ENCODE measurements at regions not wholly inside any gene's neighbourhood (a gene's known extent, or its start where the extent isn't known, plus 50 kb on each side); places are given as distances from the start of the nearest gene placed in this dataset.

GRCh38 chr13:22690756-22691155 is 490.0 kb upstream of the SGCG start:
- CTCF ChIA-PET (ENCODE audit: partially characterized antibody): no interaction called here
- Histone ChIP-seq H3K9me3 (ENCODE audit: control insufficient read depth in 1 of 2, low read length in 2 of 2) (no peaks in the 10 kb centered on the region), H3K4me1 (ENCODE audit: insufficient read depth, low read length) (no peaks in the 10 kb centered on the region), H3K27me3 (ENCODE audit: insufficient read depth, low read length) (no peaks in the 10 kb centered on the region), H3K4me3 (ENCODE audit: low read length in 2 of 2) (no peak overlapping the region), H3K36me3 (ENCODE audit: insufficient read depth, low read length) (no peaks in the 10 kb centered on the region), H3K27ac (ENCODE audit: low read depth, low read length) (no peak overlapping the region)
- no peak overlapping the region for H3K27ac Mint-ChIP-seq
- peaks cover 3 to 23% (median 14%) of the 10 kb centered on the region in 8 donors for H3K9me3 Mint-ChIP-seq
- H3K4me3 Mint-ChIP-seq: no peak overlapping the region
- POLR2A ChIA-PET (ENCODE audit: partially characterized antibody): no interaction called here
- no peak for DNase-seq
- H3K4me1 Mint-ChIP-seq: no peaks in the 10 kb centered on the region
- intact Hi-C loops (cut with micrococcal nuclease): no loop called here
- no peaks in the 10 kb centered on the region for H3K27me3 Mint-ChIP-seq
- H3K36me3 Mint-ChIP-seq: no peaks in the 10 kb centered on the region

DNA sequence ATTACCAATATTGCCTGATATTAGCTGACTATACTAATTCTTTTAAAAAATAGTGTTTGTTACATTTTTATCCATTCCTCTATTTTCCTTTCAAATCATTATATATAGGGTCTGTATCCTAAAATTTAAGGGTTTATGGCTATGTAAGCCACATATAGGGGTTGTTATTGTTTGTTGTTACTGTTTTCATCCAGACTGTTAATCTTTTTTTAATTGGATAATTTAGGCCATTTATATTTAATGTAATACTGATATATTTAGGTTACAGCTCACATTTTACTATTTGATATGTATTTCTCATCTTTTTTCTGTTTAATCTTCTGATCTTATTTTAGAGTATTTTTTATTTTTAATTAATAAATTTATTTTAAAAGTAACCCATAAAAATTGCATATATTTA is 487.1 kb upstream of the SGCG start:
- Histone ChIP-seq H3K27ac (ENCODE audit: low read depth, low read length) (no peak overlapping the region), H3K27me3 (ENCODE audit: insufficient read depth, low read length) (no peaks in the 10 kb centered on the region), H3K36me3 (ENCODE audit: insufficient read depth, low read length) (no peaks in the 10 kb centered on the region), H3K4me1 (ENCODE audit: insufficient read depth, low read length) (no peaks in the 10 kb centered on the region), H3K9me3 (ENCODE audit: control insufficient read depth in 1 of 2, low read length in 2 of 2) (no peaks in the 10 kb centered on the region), H3K4me3 (ENCODE audit: low read length in 2 of 2) (no peak overlapping the region)
- POLR2A ChIA-PET (ENCODE audit: partially characterized antibody): no interaction called here
- intact Hi-C loops (cut with micrococcal nuclease): no loop called here
- CTCF ChIA-PET (ENCODE audit: partially characterized antibody): no interaction called here
- Mint-ChIP-seq H3K36me3 (no peaks in the 10 kb centered on the region), H3K27me3 (peaks cover 0 to 1% of the 10 kb centered on the region in 2 donors), H3K4me3 (no peak overlapping the region), H3K4me1 (no peaks in the 10 kb centered on the region), H3K9me3 (peaks cover 3 to 23% (median 14%) of the 10 kb centered on the region in 8 donors), H3K27ac (no peak overlapping the region)
- DNase-seq: no peak

GRCh38 chr13:22696433-22696832 is 484.3 kb upstream of the SGCG start:
- H3K27me3 ChIP-seq (ENCODE audit: insufficient read depth, low read length): no peaks in the 10 kb centered on the region
- Mint-ChIP-seq H3K27ac (no peak overlapping the region), H3K4me3 (no peak overlapping the region), H3K27me3 (peaks cover 0 to 1% of the 10 kb centered on the region in 2 donors), H3K9me3 (peaks cover 3 to 23% (median 14%) of the 10 kb centered on the region in 8 donors), H3K4me1 (no peaks in the 10 kb centered on the region), H3K36me3 (no peaks in the 10 kb centered on the region)
- ChIA-PET POLR2A (ENCODE audit: partially characterized antibody) (no interaction called here), CTCF (ENCODE audit: partially characterized antibody) (no interaction called here)
- no peaks in the 10 kb centered on the region for H3K9me3 ChIP-seq (ENCODE audit: control insufficient read depth in 1 of 2, low read length in 2 of 2)
- H3K4me3 ChIP-seq (ENCODE audit: low read length in 2 of 2): no peak overlapping the region
- peak in 1 of 5 donors; percentile 26 for DNase-seq
- intact Hi-C loops (cut with micrococcal nuclease): no loop called here
- no peak overlapping the region for H3K27ac ChIP-seq (ENCODE audit: low read depth, low read length)
- no peaks in the 10 kb centered on the region for H3K36me3 ChIP-seq (ENCODE audit: insufficient read depth, low read length)
- H3K4me1 ChIP-seq (ENCODE audit: insufficient read depth, low read length): no peaks in the 10 kb centered on the region

DNA sequence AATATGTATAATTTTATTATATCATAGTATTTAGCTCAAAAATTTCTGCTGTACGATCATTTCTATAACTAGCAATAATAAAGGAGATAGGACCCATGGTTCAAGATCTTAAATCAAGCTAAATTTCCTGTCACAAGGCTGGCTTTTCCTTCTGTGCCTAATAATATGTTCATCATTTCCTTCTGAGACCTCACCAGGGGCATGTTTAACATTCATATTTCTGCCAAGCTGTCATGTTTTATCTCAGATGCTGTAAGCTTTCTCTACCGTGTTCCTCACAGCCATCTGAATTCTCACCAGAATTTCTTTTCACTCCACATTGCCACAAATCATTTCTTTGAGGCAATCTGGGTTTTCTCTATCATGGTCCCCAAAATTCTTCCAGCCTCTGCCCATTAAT is 482.3 kb upstream of the SGCG start:
- CTCF ChIA-PET (ENCODE audit: partially characterized antibody): no interaction called here
- no peak overlapping the region for H3K4me3 Mint-ChIP-seq
- H3K27ac Mint-ChIP-seq: no peak overlapping the region
- intact Hi-C loops (cut with micrococcal nuclease): no loop called here
- H3K36me3 ChIP-seq (ENCODE audit: insufficient read depth, low read length): no peaks in the 10 kb centered on the region
- no peak overlapping the region for H3K4me3 ChIP-seq (ENCODE audit: low read length in 2 of 2)
- no peaks in the 10 kb centered on the region for H3K4me1 ChIP-seq (ENCODE audit: insufficient read depth, low read length)
- H3K4me1 Mint-ChIP-seq: no peaks in the 10 kb centered on the region
- no peaks in the 10 kb centered on the region for H3K36me3 Mint-ChIP-seq
- H3K27me3 Mint-ChIP-seq: peaks cover 0 to 1% of the 10 kb centered on the region in 2 donors
- POLR2A ChIA-PET (ENCODE audit: partially characterized antibody): no interaction called here
- H3K9me3 Mint-ChIP-seq: peaks cover 3 to 19% (median 9%) of the 10 kb centered on the region in 8 donors
- H3K27me3 ChIP-seq (ENCODE audit: insufficient read depth, low read length): no peaks in the 10 kb centered on the region
- no peak overlapping the region for H3K27ac ChIP-seq (ENCODE audit: low read depth, low read length)
- no peaks in the 10 kb centered on the region for H3K9me3 ChIP-seq (ENCODE audit: control insufficient read depth in 1 of 2, low read length in 2 of 2)
- no peak for DNase-seq

GRCh38 chr13:22700246-22700887 is 480.4 kb upstream of the SGCG start:
- Mint-ChIP-seq H3K27ac (no peak overlapping the region), H3K4me3 (no peak overlapping the region), H3K4me1 (no peaks in the 10 kb centered on the region), H3K9me3 (peaks cover 0 to 12% (median 0%) of the 10 kb centered on the region in 8 donors), H3K27me3 (peaks cover 0 to 1% of the 10 kb centered on the region in 2 donors), H3K36me3 (no peaks in the 10 kb centered on the region)
- Histone ChIP-seq H3K36me3 (ENCODE audit: insufficient read depth, low read length) (no peaks in the 10 kb centered on the region), H3K9me3 (ENCODE audit: control insufficient read depth in 1 of 2, low read length in 2 of 2) (no peaks in the 10 kb centered on the region), H3K27ac (ENCODE audit: low read depth, low read length) (no peak overlapping the region), H3K4me3 (ENCODE audit: low read length in 2 of 2) (no peak overlapping the region), H3K4me1 (ENCODE audit: insufficient read depth, low read length) (no peaks in the 10 kb centered on the region), H3K27me3 (ENCODE audit: insufficient read depth, low read length) (no peaks in the 10 kb centered on the region)
- ChIA-PET POLR2A (ENCODE audit: partially characterized antibody) (no interaction called here), CTCF (ENCODE audit: partially characterized antibody) (no interaction called here)
- no peak for DNase-seq
- intact Hi-C loops (cut with micrococcal nuclease): no loop called here

DNA sequence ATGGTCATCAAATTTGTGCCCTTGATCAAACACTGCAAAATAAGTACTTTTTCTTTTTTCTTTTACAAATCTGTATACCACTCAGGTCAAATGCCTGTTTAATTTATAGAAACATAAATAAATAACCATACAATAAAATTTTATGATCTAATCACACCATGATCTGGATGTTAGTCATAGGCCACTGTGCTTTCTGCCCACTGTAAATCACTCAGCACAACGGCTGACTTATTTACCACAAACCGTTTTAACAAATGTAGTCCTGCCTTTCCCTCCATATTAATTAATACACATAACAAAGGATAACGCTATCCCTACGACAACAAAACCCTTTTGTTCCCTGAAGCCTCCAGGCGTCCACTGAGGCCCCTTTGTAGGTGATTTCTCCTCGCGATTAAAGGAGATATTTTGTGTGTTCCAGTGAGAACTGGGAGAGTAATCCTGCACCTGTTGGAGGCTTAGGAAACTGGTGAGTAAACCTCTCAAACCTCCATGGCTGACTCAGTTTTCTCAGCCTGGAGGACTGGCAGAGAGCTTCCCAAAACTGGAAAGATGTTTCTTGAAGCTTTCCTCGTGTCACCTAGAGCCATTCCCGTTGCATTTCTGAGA is 477.1 kb upstream of the SGCG start:
- Histone ChIP-seq H3K4me3 (ENCODE audit: low read length in 2 of 2) (no peak overlapping the region), H3K27me3 (ENCODE audit: insufficient read depth, low read length) (no peaks in the 10 kb centered on the region), H3K36me3 (ENCODE audit: insufficient read depth, low read length) (no peaks in the 10 kb centered on the region), H3K4me1 (ENCODE audit: insufficient read depth, low read length) (no peaks in the 10 kb centered on the region), H3K27ac (ENCODE audit: low read depth, low read length) (no peak overlapping the region), H3K9me3 (ENCODE audit: control insufficient read depth in 1 of 2, low read length in 2 of 2) (no peaks in the 10 kb centered on the region)
- no peaks in the 10 kb centered on the region for H3K4me1 Mint-ChIP-seq
- intact Hi-C loops (cut with micrococcal nuclease): no loop called here
- CTCF ChIA-PET (ENCODE audit: partially characterized antibody): no interaction called here
- no peak for DNase-seq
- peaks cover 0 to 2% (median 0%) of the 10 kb centered on the region in 8 donors for H3K9me3 Mint-ChIP-seq
- POLR2A ChIA-PET (ENCODE audit: partially characterized antibody): no interaction called here
- no peak overlapping the region for H3K27ac Mint-ChIP-seq
- no peaks in the 10 kb centered on the region for H3K36me3 Mint-ChIP-seq
- H3K4me3 Mint-ChIP-seq: no peak overlapping the region
- no peaks in the 10 kb centered on the region for H3K27me3 Mint-ChIP-seq

GRCh38 chr13:22707946-22708345 is 472.8 kb upstream of the SGCG start:
- Mint-ChIP-seq H3K9me3 (no peaks in the 10 kb centered on the region), H3K36me3 (no peaks in the 10 kb centered on the region), H3K27ac (no peak overlapping the region), H3K27me3 (no peaks in the 10 kb centered on the region), H3K4me3 (no peak overlapping the region), H3K4me1 (no peaks in the 10 kb centered on the region)
- CTCF ChIA-PET (ENCODE audit: partially characterized antibody): no interaction called here
- POLR2A ChIA-PET (ENCODE audit: partially characterized antibody): no interaction called here
- intact Hi-C loops (cut with micrococcal nuclease): no loop called here
- DNase-seq: no peak
- H3K27me3 ChIP-seq (ENCODE audit: insufficient read depth, low read length): no peaks in the 10 kb centered on the region
- no peak overlapping the region for H3K4me3 ChIP-seq (ENCODE audit: low read length in 2 of 2)
- H3K27ac ChIP-seq (ENCODE audit: low read depth, low read length): no peak overlapping the region
- H3K9me3 ChIP-seq (ENCODE audit: control insufficient read depth in 1 of 2, low read length in 2 of 2): no peaks in the 10 kb centered on the region
- no peaks in the 10 kb centered on the region for H3K36me3 ChIP-seq (ENCODE audit: insufficient read depth, low read length)
- H3K4me1 ChIP-seq (ENCODE audit: insufficient read depth, low read length): no peaks in the 10 kb centered on the region

Data from CD4-positive, alpha-beta memory T cell (primary cell).